WERI-Rb-1 (cell line): ENCODE measurements at regions not wholly inside any gene's neighbourhood (a gene's known extent, or its start where the extent isn't known, plus 50 kb on each side); places are given as distances from the start of the nearest gene placed in this dataset.
"Not testable (repeated sequence)": the region's sequence is repeated elsewhere in the genome, so short reads cannot be mapped to it uniquely, and the experiment has no call there.

Experiments used
- DNase-seq: peaks from one replicate; pipeline ENCODE4 v3.0.0-alpha.2; 2020
- H3K27ac ChIP-seq: fragments of 250-450 bp; sonication (Bioruptor Pico); 2 replicates; pipeline ENCODE4 v1.5.1; 2020; ENCODE audit warnings: mild to moderate bottlenecking, moderate library complexity
- H3K27me3 ChIP-seq: fragments of 250-450 bp; sonication (Bioruptor Pico); 2 replicates; pipeline ENCODE4 v1.5.1; 2021; ENCODE audit warnings: mild to moderate bottlenecking, low read depth, moderate library complexity; ENCODE audit not compliant: insufficient read depth, severe bottlenecking
- H3K36me3 ChIP-seq: fragments of 250-450 bp; sonication (Bioruptor Pico); 2 replicates; pipeline ENCODE4 v1.5.1; 2020; ENCODE audit warnings: mild to moderate bottlenecking, moderate library complexity
- H3K4me3 ChIP-seq: 2 replicates; pipeline ENCODE4 v1.5.1; 2011; ENCODE audit warnings: low read depth, mild to moderate bottlenecking, control low read depth, low read length
- H3K9me3 ChIP-seq: fragments of 250-450 bp; sonication (Bioruptor Pico); 2 replicates; pipeline ENCODE4 v1.5.1; 2021; ENCODE audit warnings: mild to moderate bottlenecking, moderate library complexity; ENCODE audit not compliant: severe bottlenecking
- CTCF ChIP-seq: IDR thresholded peaks from 2 replicates; pipeline ENCODE4 v1.5.1; 2011; ENCODE audit warnings: low read depth, mild to moderate bottlenecking, control low read depth, inconsistent platforms, low read length

GRCh38 chr9:25755951-25756350 is 77.7 kb upstream of the TUSC1 start:
- no peak overlapping the region for H3K27ac ChIP-seq
- peaks cover 45% of the 10 kb centered on the region for H3K27me3 ChIP-seq
- no peak for TF ChIP-seq CTCF
- H3K9me3 ChIP-seq, result no peaks in the 10 kb centered on the region
- no peak for DNase-seq
- no peak overlapping the region for H3K4me3 ChIP-seq
- no peaks in the 10 kb centered on the region for H3K36me3 ChIP-seq

- TF ChIP-seq CTCF, result no peak
- no peak overlapping the region for H3K27ac ChIP-seq
- peaks cover 53% of the 10 kb centered on the region for H3K27me3 ChIP-seq
- H3K9me3 ChIP-seq, result no peaks in the 10 kb centered on the region
- no peak overlapping the region for H3K4me3 ChIP-seq
- DNase-seq, result no peak
- H3K36me3 ChIP-seq, result no peaks in the 10 kb centered on the region
Observed at GRCh38 chr9:25752398-25752797, 74.2 kb upstream of the TUSC1 start.

GRCh38 chr9:25742256-25742655 is 64.0 kb upstream of the TUSC1 start:
- Histone ChIP-seq H3K9me3 (no peaks in the 10 kb centered on the region), H3K27ac (no peak overlapping the region), H3K36me3 (no peaks in the 10 kb centered on the region), H3K4me3 (no peak overlapping the region), H3K27me3 (peaks cover 12% of the 10 kb centered on the region)
- DNase-seq, result no peak
- no peak for TF ChIP-seq CTCF

GRCh38 chr9:25733336-25733982 is 55.2 kb upstream of the TUSC1 start:
- Histone ChIP-seq H3K9me3 (no peaks in the 10 kb centered on the region), H3K27ac (no peak overlapping the region), H3K36me3 (no peaks in the 10 kb centered on the region), H3K4me3 (no peak overlapping the region), H3K27me3 (peaks cover 22% of the 10 kb centered on the region)
- no peak for TF ChIP-seq CTCF
- DNase-seq, result no peak

GRCh38 chr9:25731895-25732794 is 53.9 kb upstream of the TUSC1 start:
- H3K27ac ChIP-seq, H3K36me3 ChIP-seq, H3K4me3 ChIP-seq, DNase-seq, H3K9me3 ChIP-seq: not testable (repeated sequence)
- peaks cover 18% of the 10 kb centered on the region for H3K27me3 ChIP-seq
